ENCODE measurements at regions not wholly inside any gene's neighbourhood (a gene's known extent, or its start where the extent isn't known, plus 50 kb on each side); places are given as distances from the start of the nearest gene placed in this dataset.

GRCh38 chr1:56002231-56002630, 577.1 kb downstream of the PLPP3 start:
- TF ChIP-seq, protein P1, sequence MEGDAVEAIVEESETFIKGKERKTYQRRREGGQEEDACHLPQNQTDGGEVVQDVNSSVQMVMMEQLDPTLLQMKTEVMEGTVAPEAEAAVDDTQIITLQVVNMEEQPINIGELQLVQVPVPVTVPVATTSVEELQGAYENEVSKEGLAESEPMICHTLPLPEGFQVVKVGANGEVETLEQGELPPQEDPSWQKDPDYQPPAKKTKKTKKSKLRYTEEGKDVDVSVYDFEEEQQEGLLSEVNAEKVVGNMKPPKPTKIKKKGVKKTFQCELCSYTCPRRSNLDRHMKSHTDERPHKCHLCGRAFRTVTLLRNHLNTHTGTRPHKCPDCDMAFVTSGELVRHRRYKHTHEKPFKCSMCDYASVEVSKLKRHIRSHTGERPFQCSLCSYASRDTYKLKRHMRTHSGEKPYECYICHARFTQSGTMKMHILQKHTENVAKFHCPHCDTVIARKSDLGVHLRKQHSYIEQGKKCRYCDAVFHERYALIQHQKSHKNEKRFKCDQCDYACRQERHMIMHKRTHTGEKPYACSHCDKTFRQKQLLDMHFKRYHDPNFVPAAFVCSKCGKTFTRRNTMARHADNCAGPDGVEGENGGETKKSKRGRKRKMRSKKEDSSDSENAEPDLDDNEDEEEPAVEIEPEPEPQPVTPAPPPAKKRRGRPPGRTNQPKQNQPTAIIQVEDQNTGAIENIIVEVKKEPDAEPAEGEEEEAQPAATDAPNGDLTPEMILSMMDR (IDR thresholded peaks at IDR 0.05): no peak
- no peak for TF ChIP-seq ZFX (IDR thresholded peaks at IDR 0.05; ENCODE audit: borderline replicate concordance)

All from 22Rv1 (cell line).